ENCODE measurements at regions not wholly inside any gene's neighbourhood (a gene's known extent, or its start where the extent isn't known, plus 50 kb on each side); places are given as distances from the start of the nearest gene placed in this dataset.
"Not testable (repeated sequence)": the region's sequence is repeated elsewhere in the genome, so short reads cannot be mapped to it uniquely, and the experiment has no call there.

- H3K79me2 ChIP-seq (ENCODE audit: control insufficient read depth, insufficient read depth, low read length): no peaks in the 10 kb centered on the region
- no peak overlapping the region for H3K4me3 ChIP-seq (replicated peaks in 1 of 4; ENCODE audit: control extremely low read depth in 1 of 4, insufficient read depth in 1 of 4, low read depth in 3 of 4, low read length in 4 of 4)
- no peak overlapping the region for H3K27ac ChIP-seq (ENCODE audit: insufficient read depth, low read length)
- DNase-seq (ENCODE audit: low read depth in 2 of 2): no peak
- H2AFZ ChIP-seq (ENCODE audit: low read length): no peak overlapping the region
- H3K4me2 ChIP-seq (ENCODE audit: extremely low read depth, insufficient read depth, low read length): no peak overlapping the region
- no peaks in the 10 kb centered on the region for H3K27me3 ChIP-seq (ENCODE audit: control insufficient read depth, insufficient read depth, low read length)
- TF ChIP-seq CTCF (conservative IDR thresholded peaks at IDR 0.05 in 1 of 2, IDR thresholded peaks at IDR 0.05 in 1 of 2; ENCODE audit: low read depth in 1 of 2, low read length in 2 of 2) (no peak), EZH2 (IDR thresholded peaks at IDR 0.05; ENCODE audit: low read length, missing control alignments) (no peak)
- no peaks in the 10 kb centered on the region for H3K36me3 ChIP-seq (ENCODE audit: control insufficient read depth, insufficient read depth, low read length)
- H3K9me3 ChIP-seq (ENCODE audit: control insufficient read depth, insufficient read depth, low read depth, low read length): no peaks in the 10 kb centered on the region
- H4K20me1 ChIP-seq (ENCODE audit: control insufficient read depth, extremely low read depth, insufficient read depth, low read length): no peaks in the 10 kb centered on the region
- no peaks in the 10 kb centered on the region for H3K4me1 ChIP-seq (ENCODE audit: control insufficient read depth, extremely low read depth, insufficient read depth, low read length)
- no peak overlapping the region for H3K9ac ChIP-seq (ENCODE audit: insufficient read depth, low read length)
Measured at GRCh38 chr9:102892025-102892424, 103.1 kb upstream of the CYLC2 start.

- not testable (repeated sequence) for H3K4me2 ChIP-seq (ENCODE audit: extremely low read depth, insufficient read depth, low read length); H2AFZ ChIP-seq (ENCODE audit: low read length); H3K4me1 ChIP-seq (ENCODE audit: control insufficient read depth, extremely low read depth, insufficient read depth, low read length); DNase-seq (ENCODE audit: low read depth in 2 of 2); H3K27me3 ChIP-seq (ENCODE audit: control insufficient read depth, insufficient read depth, low read length); H3K9ac ChIP-seq (ENCODE audit: insufficient read depth, low read length); H4K20me1 ChIP-seq (ENCODE audit: control insufficient read depth, extremely low read depth, insufficient read depth, low read length); H3K79me2 ChIP-seq (ENCODE audit: control insufficient read depth, insufficient read depth, low read length); H3K36me3 ChIP-seq (ENCODE audit: control insufficient read depth, insufficient read depth, low read length); H3K4me3 ChIP-seq (replicated peaks in 1 of 4; ENCODE audit: control extremely low read depth in 1 of 4, insufficient read depth in 1 of 4, low read depth in 3 of 4, low read length in 4 of 4); H3K27ac ChIP-seq (ENCODE audit: insufficient read depth, low read length); H3K9me3 ChIP-seq (ENCODE audit: control insufficient read depth, insufficient read depth, low read depth, low read length)
Measured at GRCh38 chr9:102888747-102889146, 106.4 kb upstream of the CYLC2 start.

- no peak for DNase-seq (ENCODE audit: low read depth in 2 of 2)
- no peaks in the 10 kb centered on the region for H3K9me3 ChIP-seq (ENCODE audit: control insufficient read depth, insufficient read depth, low read depth, low read length)
- H3K4me1 ChIP-seq (ENCODE audit: control insufficient read depth, extremely low read depth, insufficient read depth, low read length): no peaks in the 10 kb centered on the region
- no peak overlapping the region for H3K4me3 ChIP-seq (replicated peaks in 1 of 4; ENCODE audit: control extremely low read depth in 1 of 4, insufficient read depth in 1 of 4, low read depth in 3 of 4, low read length in 4 of 4)
- TF ChIP-seq CTCF (conservative IDR thresholded peaks at IDR 0.05 in 1 of 2, IDR thresholded peaks at IDR 0.05 in 1 of 2; ENCODE audit: low read depth in 1 of 2, low read length in 2 of 2) (no peak), EZH2 (IDR thresholded peaks at IDR 0.05; ENCODE audit: low read length, missing control alignments) (no peak)
- H4K20me1 ChIP-seq (ENCODE audit: control insufficient read depth, extremely low read depth, insufficient read depth, low read length): no peaks in the 10 kb centered on the region
- H3K27me3 ChIP-seq (ENCODE audit: control insufficient read depth, insufficient read depth, low read length): no peaks in the 10 kb centered on the region
- H3K36me3 ChIP-seq (ENCODE audit: control insufficient read depth, insufficient read depth, low read length): no peaks in the 10 kb centered on the region
- no peak overlapping the region for H3K9ac ChIP-seq (ENCODE audit: insufficient read depth, low read length)
- no peaks in the 10 kb centered on the region for H3K79me2 ChIP-seq (ENCODE audit: control insufficient read depth, insufficient read depth, low read length)
- no peak overlapping the region for H2AFZ ChIP-seq (ENCODE audit: low read length)
- H3K27ac ChIP-seq (ENCODE audit: insufficient read depth, low read length): no peak overlapping the region
- no peak overlapping the region for H3K4me2 ChIP-seq (ENCODE audit: extremely low read depth, insufficient read depth, low read length)
Measured at GRCh38 chr9:102875687-102876086, 119.4 kb upstream of the CYLC2 start.

Measured in fibroblast of lung (primary cell).